ENCODE measurements at regions not wholly inside any gene's neighbourhood (a gene's known extent, or its start where the extent isn't known, plus 50 kb on each side); places are given as distances from the start of the nearest gene placed in this dataset.

- POLR2A ChIA-PET, result no interaction called here
- CTCF ChIA-PET, result no interaction called here
These were observed 1931.0 kb downstream of the EFNA5 start for GRCh38 chr5:105739732-105740131.

- ChIA-PET CTCF (no interaction called here), POLR2A (no interaction called here)
These were observed 1935.0 kb downstream of the EFNA5 start for GRCh38 chr5:105735704-105736103.

GRCh38 chr5:105730982-105731381, 1939.8 kb downstream of the EFNA5 start:
- ChIA-PET CTCF (no interaction called here), POLR2A (no interaction called here)

- ChIA-PET POLR2A (no interaction called here), CTCF (no interaction called here)
These were observed 1944.6 kb downstream of the EFNA5 start for GRCh38 chr5:105726093-105726492.

- ChIA-PET CTCF (no interaction called here), POLR2A (no interaction called here)
These were observed 1962.3 kb downstream of the EFNA5 start for GRCh38 chr5:105708442-105708841.

- POLR2A ChIA-PET, result no interaction called here
- CTCF ChIA-PET, result no interaction called here
These were observed 1968.4 kb downstream of the EFNA5 start for GRCh38 chr5:105702323-105702722.

GRCh38 chr5:105696440-105696839, 1974.3 kb downstream of the EFNA5 start:
- ChIA-PET POLR2A (no interaction called here), CTCF (no interaction called here)

- CTCF ChIA-PET, result no interaction called here
- POLR2A ChIA-PET, result no interaction called here
These were observed 1974.8 kb downstream of the EFNA5 start for GRCh38 chr5:105695941-105696340.

- CTCF ChIA-PET, result no interaction called here
- POLR2A ChIA-PET, result no interaction called here
These were observed 1981.1 kb downstream of the EFNA5 start for GRCh38 chr5:105689596-105689995.

GRCh38 chr5:105688227-105688792, 1982.4 kb downstream of the EFNA5 start:
- CTCF ChIA-PET, result no interaction called here
- POLR2A ChIA-PET, result no interaction called here

GRCh38 chr5:105687493-105687892, 1983.2 kb downstream of the EFNA5 start:
- POLR2A ChIA-PET, result no interaction called here
- CTCF ChIA-PET, result no interaction called here

GRCh38 chr5:105685884-105686283, 1984.9 kb downstream of the EFNA5 start:
- POLR2A ChIA-PET, result no interaction called here
- CTCF ChIA-PET, result no interaction called here

- POLR2A ChIA-PET, result no interaction called here
- CTCF ChIA-PET, result interaction anchor here (0.6 kb wide), 1 partner anchor 13 kb away, joined by 5 read pairs; no protein-coding TSS in a partner anchor
These were observed 1985.9 kb downstream of the EFNA5 start for GRCh38 chr5:105684799-105685198.

GRCh38 chr5:105680858-105681475, 1989.8 kb downstream of the EFNA5 start:
- ChIA-PET CTCF (no interaction called here), POLR2A (no interaction called here)

GRCh38 chr5:105677291-105677690, 1993.4 kb downstream of the EFNA5 start:
- ChIA-PET CTCF (no interaction called here), POLR2A (no interaction called here)

- POLR2A ChIA-PET, result no interaction called here
- CTCF ChIA-PET, result no interaction called here
These were observed 2000.1 kb downstream of the EFNA5 start for GRCh38 chr5:105670596-105670995.

- CTCF ChIA-PET, result no interaction called here
- POLR2A ChIA-PET, result no interaction called here
These were observed 2007.1 kb downstream of the EFNA5 start for GRCh38 chr5:105663671-105664070.

GRCh38 chr5:105659396-105659795, 2011.3 kb downstream of the EFNA5 start:
- POLR2A ChIA-PET, result no interaction called here

GRCh38 chr5:105640328-105640727, 2030.4 kb downstream of the EFNA5 start:
- ChIA-PET CTCF (no interaction called here), POLR2A (no interaction called here)

More at GRCh38 chr5:105659396-105659795, 2011.3 kb downstream of the EFNA5 start:
- CTCF ChIA-PET, result no interaction called here

- POLR2A ChIA-PET, result no interaction called here
- CTCF ChIA-PET, result no interaction called here
These were observed 2031.2 kb downstream of the EFNA5 start for GRCh38 chr5:105639511-105639910.

GRCh38 chr5:105639068-105639467, 2031.7 kb downstream of the EFNA5 start:
- POLR2A ChIA-PET, result no interaction called here
- CTCF ChIA-PET, result no interaction called here

GRCh38 chr5:105638437-105638836, 2032.3 kb downstream of the EFNA5 start:
- ChIA-PET CTCF (no interaction called here), POLR2A (no interaction called here)

GRCh38 chr5:105632043-105632442, 2038.7 kb downstream of the EFNA5 start:
- ChIA-PET POLR2A (no interaction called here), CTCF (no interaction called here)
